ENCODE measurements at regions not wholly inside any gene's neighbourhood (a gene's known extent, or its start where the extent isn't known, plus 50 kb on each side); places are given as distances from the start of the nearest gene placed in this dataset.

DNA sequence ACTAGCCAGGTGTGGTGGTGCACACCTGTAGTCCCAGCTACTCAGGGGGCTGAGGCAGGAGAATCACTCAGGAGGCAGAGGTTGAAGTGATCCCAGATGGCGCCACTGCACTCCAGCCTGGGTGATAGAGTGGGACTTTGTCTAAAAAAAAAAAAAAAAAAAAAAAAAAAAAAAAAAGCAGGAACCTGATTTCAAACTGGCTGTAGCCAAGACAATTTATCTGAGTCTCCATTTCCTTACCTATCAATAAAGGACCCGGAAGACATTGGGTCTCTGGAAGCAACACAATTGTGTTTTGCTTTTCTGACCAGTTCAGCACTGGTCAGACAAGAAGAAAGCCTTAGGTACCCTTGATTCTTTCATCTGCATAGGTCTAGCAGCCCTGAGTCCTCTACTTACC, 491.0 kb downstream of the TBC1D4 start:
- TF ChIP-seq CTCF (IDR thresholded peaks at IDR 0.05; ENCODE audit: low read depth, low read length) (no peak), POLR2A (IDR thresholded peaks at IDR 0.05; ENCODE audit: extremely low read depth, insufficient read length) (no peak), MYC (IDR thresholded peaks at IDR 0.05; ENCODE audit: low read depth, low read length) (no peak)
- TF ChIP-seq, protein P1, sequence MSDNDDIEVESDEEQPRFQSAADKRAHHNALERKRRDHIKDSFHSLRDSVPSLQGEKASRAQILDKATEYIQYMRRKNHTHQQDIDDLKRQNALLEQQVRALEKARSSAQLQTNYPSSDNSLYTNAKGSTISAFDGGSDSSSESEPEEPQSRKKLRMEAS (IDR thresholded peaks at IDR 0.05; ENCODE audit: low read depth, low read length), result no peak

All from NB4 (cell line).